Endothelial cell of umbilical vein (primary cell): ENCODE measurements at regions not wholly inside any gene's neighbourhood (a gene's known extent, or its start where the extent isn't known, plus 50 kb on each side); places are given as distances from the start of the nearest gene placed in this dataset.

Source experiments
- BruUV-seq: library from RNA; stranded (reverse); fragments of 400-500 nt; replicated peaks from 2 replicates; lab custom pipeline; 2021; lab: Mats Ljungman, UMichigan
- CTCF ChIA-PET: fragments of 300-600, 350-600 bp; sonication (Branson Sonifier 250); formaldehyde crosslinking; loops from one replicate; lab custom pipeline; 2021; ENCODE audit warnings: antibody characterized with exemption, inconsistent platforms; lab: Charles Lee
- POLR2A ChIA-PET: fragments of 300-600, 350-600 bp; sonication (Branson Sonifier 250); formaldehyde crosslinking; loops from one replicate; lab custom pipeline; 2021; ENCODE audit warnings: antibody characterized with exemption, inconsistent platforms; lab: Charles Lee
- DNase-seq: peaks from one replicate; pipeline ENCODE4 v3.0.0-alpha.2; 2011; ENCODE audit warnings: low read depth, low spot score
- FAIRE-seq: peaks from 2 replicates; lab custom pipeline; 2011; peaks lifted over from hg19 to GRCh38; lab: Jason Lieb, UNC
- H2AFZ ChIP-seq: 2 replicates; pipeline ENCODE4 v1.6.0; 2012; ENCODE audit warnings: low read depth, low read length, control low read depth, inconsistent platforms
- H3K27ac ChIP-seq: 2 replicates; pipeline ENCODE4 v1.5.1; 2011; ENCODE audit warnings: low read depth, mild to moderate bottlenecking, control low read depth, low read length, moderate library complexity; ENCODE audit not compliant: insufficient read depth
- H3K27me3 ChIP-seq, 2 experiments: 2 replicates each; pipeline versions ENCODE4 v1.6.0 to v1.6.1; 2011; ENCODE audit warnings: low read length in 2 of 2, mixed read lengths in 1 of 2; ENCODE audit not compliant: control insufficient read depth in 2 of 2, insufficient read depth in 2 of 2
- H3K36me3 ChIP-seq, 2 experiments: 2 replicates in 1 of 2; 3 replicates in 1 of 2; pipeline ENCODE4 v1.5.1; 2011; ENCODE audit warnings: low read length in 2 of 2, mild to moderate bottlenecking in 1 of 2, moderate library complexity in 1 of 2; ENCODE audit not compliant: control insufficient read depth in 2 of 2, insufficient read depth in 2 of 2; ENCODE audit errors: extremely low read depth in 1 of 2
- H3K4me1 ChIP-seq: 3 replicates; pipeline ENCODE4 v1.5.1; 2011; ENCODE audit warnings: mild to moderate bottlenecking, low read length; ENCODE audit not compliant: control insufficient read depth, insufficient read depth; ENCODE audit errors: extremely low read depth
- H3K4me2 ChIP-seq: 2 replicates; pipeline ENCODE4 v1.6.1; 2011; ENCODE audit warnings: low read length, control low read depth, mixed read lengths; ENCODE audit not compliant: insufficient read depth
- H3K4me3 ChIP-seq, 3 experiments: fragments of 200-600 bp in 1 of 3; sonication (generic), shearing (Covaris generic) in 1 of 3; replicated peaks in 1 of 3; 2 replicates each; pipeline ENCODE4 v1.5.1; 2011 to 2016; ENCODE audit warnings: control low read depth in 3 of 3, low read length in 3 of 3, mild to moderate bottlenecking in 2 of 3, inconsistent platforms in 1 of 3, low read depth in 1 of 3, moderate library complexity in 1 of 3; ENCODE audit not compliant: insufficient read depth in 1 of 3
- H3K79me2 ChIP-seq: 2 replicates; pipeline ENCODE4 v1.6.0; 2012; ENCODE audit warnings: low read length, inconsistent platforms; ENCODE audit not compliant: control insufficient read depth, insufficient read depth
- H3K9ac ChIP-seq: replicated peaks from 2 replicates; pipeline ENCODE3; 2011; ENCODE audit warnings: low read length, control low read depth; ENCODE audit not compliant: insufficient read depth; ENCODE audit errors: extremely low read depth
- H3K9me1 ChIP-seq: replicated peaks from 3 replicates; pipeline ENCODE4 v1.6.0; 2011; ENCODE audit warnings: mild to moderate bottlenecking, low read length; ENCODE audit not compliant: control insufficient read depth, insufficient read depth; ENCODE audit errors: extremely low read depth
- H3K9me3 ChIP-seq: replicated peaks from 2 replicates; pipeline ENCODE4 v1.5.1; 2012; ENCODE audit warnings: low read length, inconsistent platforms; ENCODE audit not compliant: control insufficient read depth, insufficient read depth
- H4K20me1 ChIP-seq: replicated peaks from 2 replicates; pipeline ENCODE3; 2011; ENCODE audit warnings: mild to moderate bottlenecking, low read length; ENCODE audit not compliant: control insufficient read depth, insufficient read depth; ENCODE audit errors: extremely low read depth
- CTCF ChIP-seq, 2 donors: IDR thresholded peaks; 1 replicate in 1 of 2; 2 replicates in 1 of 2; pipeline ENCODE4 v1.5.1; 2011; ENCODE audit warnings: low read length in 2 of 2, mild to moderate bottlenecking in 2 of 2, moderate library complexity in 2 of 2, control low read depth in 1 of 2, inconsistent platforms in 1 of 2, low read depth in 1 of 2; ENCODE audit not compliant: insufficient read depth in 1 of 2; ENCODE audit errors: extremely low read depth in 1 of 2
- EZH2 ChIP-seq: IDR thresholded peaks from 2 replicates; pipeline ENCODE4 v1.6.1; 2012; ENCODE audit warnings: borderline replicate concordance, low read depth, mild to moderate bottlenecking, moderate library complexity, low read length, inconsistent platforms; ENCODE audit not compliant: severe bottlenecking
- FOS ChIP-seq: IDR thresholded peaks from 2 replicates; pipeline ENCODE4 v1.6.1; 2011; ENCODE audit warnings: mild to moderate bottlenecking, low read length, moderate library complexity, borderline replicate concordance; ENCODE audit not compliant: insufficient read depth
- GATA2 ChIP-seq: IDR thresholded peaks from 2 replicates; pipeline ENCODE4 v1.7.0; 2011; ENCODE audit warnings: low read depth, mild to moderate bottlenecking, moderate library complexity, mixed read lengths, low read length; ENCODE audit not compliant: insufficient read length, insufficient read depth
- JUN ChIP-seq: IDR thresholded peaks from 2 replicates; pipeline ENCODE4 v1.6.1; 2011; ENCODE audit warnings: borderline replicate concordance, low read depth; ENCODE audit not compliant: insufficient read length, insufficient read depth
- MYC ChIP-seq: IDR thresholded peaks from one replicate; pipeline ENCODE4 v1.6.1; 2011; ENCODE audit warnings: mild to moderate bottlenecking, low read depth, low read length
- POLR2A ChIP-seq: IDR thresholded peaks from 2 replicates; pipeline ENCODE4 v1.6.1; 2012; ENCODE audit warnings: low read depth, mild to moderate bottlenecking, control low read depth, low read length
- POLR2AphosphoS5 ChIP-seq: IDR thresholded peaks from 2 replicates; pipeline ENCODE4 v1.6.1; 2012; ENCODE audit warnings: low read depth, mild to moderate bottlenecking, control low read depth, low read length, moderate library complexity; ENCODE audit not compliant: insufficient read depth
- dilution Hi-C: fragments of 300-500 bp; cut with MboI; formaldehyde crosslinking; loops from one replicate; pipeline ENCODE4 v1.15.0; 2019; ENCODE audit warnings: low sequenced_read_pairs; ENCODE audit not compliant: extremely low pct_ligation_motif_present
- intact Hi-C: fragments of 100-400 bp; cut with micrococcal nuclease; formaldehyde crosslinking; loops from one replicate; pipeline ENCODE4 v1.10.0; 2022
- TF ChIP-seq, protein P1 (sequence below): IDR thresholded peaks from 2 replicates; pipeline ENCODE4 v1.6.1; 2011; ENCODE audit not compliant: insufficient read depth, insufficient read length

GRCh38 chr12:75909714-75910656 lies 121.6 kb downstream of the PHLDA1 start:
- TF ChIP-seq GATA2 (no peak), CTCF (IDR thresholded peaks at IDR 0.05; ENCODE audit: extremely low read depth in 1 of 2, insufficient read depth in 1 of 2, low read depth in 1 of 2, low read length in 2 of 2) (no peak), FOS (no peak), EZH2 (no peak), JUN (no peak), MYC (no peak), POLR2AphosphoS5 (no peak), POLR2A (no peak)
- TF ChIP-seq, protein P1, sequence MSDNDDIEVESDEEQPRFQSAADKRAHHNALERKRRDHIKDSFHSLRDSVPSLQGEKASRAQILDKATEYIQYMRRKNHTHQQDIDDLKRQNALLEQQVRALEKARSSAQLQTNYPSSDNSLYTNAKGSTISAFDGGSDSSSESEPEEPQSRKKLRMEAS: no peak
- no peaks in the 10 kb centered on the region for H3K79me2 ChIP-seq
- no peak overlapping the region for H3K4me2 ChIP-seq
- H3K36me3 ChIP-seq: no peaks in the 10 kb centered on the region
- no peaks in the 10 kb centered on the region for H3K27me3 ChIP-seq
- peak overlapping the region; percentile 50 for H3K27ac ChIP-seq
- dilution Hi-C loops: no loop called here
- H3K9me1 ChIP-seq: no peaks in the 10 kb centered on the region
- no peaks in the 10 kb centered on the region for H3K9me3 ChIP-seq
- no peak overlapping the region for H3K9ac ChIP-seq
- H3K4me1 ChIP-seq: peaks cover 16% of the 10 kb centered on the region
- no peaks in the 10 kb centered on the region for H4K20me1 ChIP-seq
- H3K4me3 ChIP-seq: no peak overlapping the region
- H2AFZ ChIP-seq: no peak overlapping the region
- BruUV-seq: TSS peak; percentile 54
- ChIA-PET POLR2A (interaction anchor here (1.2 kb wide), 1 partner anchor 122 kb away, joined by 5 read pairs; the partner anchor contains the start of gene PHLDA1), CTCF (interaction anchor here (1.0 to 2.5 kb wide), 6 partner anchors 8 to 204 kb away, joined by 3 to 7 read pairs (median 4); no protein-coding TSS in a partner anchor)
- FAIRE-seq (no peak), DNase-seq (no peak)
- intact Hi-C loops: loop anchor here (1.0 kb wide), 1 partner anchor 121 kb away; the partner anchor contains the start of gene PHLDA1
